HepG2 (cell line): ENCODE measurements at regions not wholly inside any gene's neighbourhood (a gene's known extent, or its start where the extent isn't known, plus 50 kb on each side); places are given as distances from the start of the nearest gene placed in this dataset.
A peak's percentile ranks its signal among the peaks of the same experiment; 100 is the strongest.

Experiments
- ARID5B ChIP-seq: IDR thresholded peaks from 2 replicates; pipeline ENCODE4 v1.4.0; 2020; ENCODE audit warnings: mild to moderate bottlenecking, missing genetic modification reagents
- ATF1 ChIP-seq: IDR thresholded peaks from 2 replicates; pipeline ENCODE4 v1.6.1; 2016; ENCODE audit warnings: mild to moderate bottlenecking, control low read depth
- CBX1 ChIP-seq: IDR thresholded peaks from one replicate; pipeline ENCODE4 v1.6.1; 2016; ENCODE audit warnings: antibody characterized with exemption, low read depth
- EHMT2 ChIP-seq: fragments of 200-600 bp; sonication (generic); IDR thresholded peaks from 2 replicates; pipeline ENCODE4 v1.7.0; 2017; ENCODE audit warnings: antibody characterized with exemption, low read depth, low read length, borderline replicate concordance
- FOXJ3 ChIP-seq: sonication (generic); formaldehyde crosslinking; IDR thresholded peaks from 2 replicates; pipeline ENCODE4 v1.4.0; 2020; ENCODE audit warnings: missing genetic modification reagents, mild to moderate bottlenecking, borderline replicate concordance
- HMG20B ChIP-seq: conservative IDR thresholded peaks from 2 replicates; pipeline ENCODE4 v1.6.1; 2016; ENCODE audit warnings: missing genetic modification reagents, missing compliant biosample characterization
- HOMEZ ChIP-seq: IDR thresholded peaks from 2 replicates; pipeline ENCODE4 v1.6.1; 2016; ENCODE audit warnings: low read depth
- KDM3A ChIP-seq: IDR thresholded peaks from 2 replicates; pipeline ENCODE4 v1.6.1; 2018; ENCODE audit warnings: low read depth, missing compliant biosample characterization
- LRRFIP1 ChIP-seq: sonication (generic); formaldehyde crosslinking; conservative IDR thresholded peaks from 2 replicates; pipeline ENCODE4 v1.4.0; 2020; ENCODE audit warnings: missing genetic modification reagents
- MAFF ChIP-seq: IDR thresholded peaks from 2 replicates; pipeline ENCODE4 v1.6.1; 2011; ENCODE audit warnings: low read depth, low read length, improper control_type of control experiment
- MXD1 ChIP-seq: sonication (generic); formaldehyde crosslinking; IDR thresholded peaks from 2 replicates; pipeline ENCODE4 v1.4.0; 2020; ENCODE audit warnings: mild to moderate bottlenecking, missing genetic modification reagents
- SIX1 ChIP-seq: sonication (generic); formaldehyde crosslinking; IDR thresholded peaks from 2 replicates; pipeline ENCODE4 v1.4.0; 2020; ENCODE audit warnings: missing genetic modification reagents, borderline replicate concordance
- SNAPC5 ChIP-seq: sonication (generic); formaldehyde crosslinking; IDR thresholded peaks from 2 replicates; pipeline ENCODE4 v1.8.1; 2023; ENCODE audit warnings: mild to moderate bottlenecking, missing genetic modification reagents, borderline replicate concordance
- STAT5B ChIP-seq: sonication (generic); formaldehyde crosslinking; IDR thresholded peaks from 2 replicates; pipeline ENCODE4 v1.4.0; 2020; ENCODE audit warnings: missing genetic modification reagents
- ZFP82 ChIP-seq: sonication (generic); formaldehyde crosslinking; IDR thresholded peaks from 2 replicates; pipeline ENCODE4 v1.5.1; 2020; ENCODE audit warnings: mild to moderate bottlenecking, missing genetic modification reagents, borderline replicate concordance
- ZMYM4 ChIP-seq: sonication (generic); formaldehyde crosslinking; IDR thresholded peaks from 2 replicates; pipeline ENCODE4 v1.8.1; 2023; ENCODE audit warnings: mild to moderate bottlenecking, missing genetic modification reagents
- ZNF317 ChIP-seq: sonication (generic); formaldehyde crosslinking; IDR thresholded peaks from 2 replicates; pipeline ENCODE4 v1.5.0; 2020; ENCODE audit warnings: mild to moderate bottlenecking, missing genetic modification reagents
- ZNF350 ChIP-seq: sonication (generic); formaldehyde crosslinking; IDR thresholded peaks from 2 replicates; pipeline ENCODE4 v1.4.0; 2020; ENCODE audit warnings: mild to moderate bottlenecking, low read depth, missing genetic modification reagents, borderline replicate concordance
- ZNF589 ChIP-seq: sonication (generic); formaldehyde crosslinking; conservative IDR thresholded peaks from 2 replicates; pipeline ENCODE4 v1.8.0; 2022; ENCODE audit warnings: mild to moderate bottlenecking, moderate library complexity, missing genetic modification reagents
- ZNF672 ChIP-seq: sonication (generic); formaldehyde crosslinking; IDR thresholded peaks from 2 replicates; pipeline ENCODE4 v1.8.1; 2022; ENCODE audit warnings: missing genetic modification reagents
- ZNF83 ChIP-seq: sonication (generic); formaldehyde crosslinking; IDR thresholded peaks from 2 replicates; pipeline ENCODE4 v1.4.0; 2020; ENCODE audit warnings: missing genetic modification reagents, mild to moderate bottlenecking, borderline replicate concordance

- TF ChIP-seq SNAPC5 (CRISPR knock-in tag) (no peak), EHMT2 (peak; percentile 91), ZNF589 (CRISPR knock-in tag) (no peak), HMG20B (CRISPR knock-in tag) (0 out of 2 replicates have a peak, but pooled peaks have one; percentile 28), ZNF350 (CRISPR knock-in tag) (no peak), MXD1 (CRISPR knock-in tag) (no peak), ZNF83 (CRISPR knock-in tag) (no peak), ZNF672 (no peak), KDM3A (CRISPR knock-in tag) (0 out of 2 replicates have a peak, but pooled peaks have one; percentile 49), ZNF317 (CRISPR knock-in tag) (peak; percentile 85), ARID5B (CRISPR knock-in tag) (peak; percentile 93), ZMYM4 (CRISPR knock-in tag) (peak; percentile 94), HOMEZ (peak; percentile 90; the same call in 1 of the 2 replicates), FOXJ3 (CRISPR knock-in tag) (peak; percentile 81; the same call in 1 of the 2 replicates), ATF1 (peak; percentile 59), CBX1 (no peak), LRRFIP1 (CRISPR knock-in tag) (no peak), SIX1 (peak; percentile 73; the same call in 1 of the 2 replicates), MAFF (no peak), STAT5B (CRISPR knock-in tag) (0 out of 2 replicates have a peak, but pooled peaks have one; percentile 44), ZFP82 (no peak)
Observed at GRCh38 chr4:123856689-123857545, 460.3 kb downstream of the SPRY1 start (continued).
